Tibial nerve (tissue), 4 donors: ENCODE measurements at regions not wholly inside any gene's neighbourhood (a gene's known extent, or its start where the extent isn't known, plus 50 kb on each side); places are given as distances from the start of the nearest gene placed in this dataset.

Experiments used
- DNase-seq, 2 donors: peaks; one replicate each; pipeline ENCODE4 v3.0.0-alpha.2; 2019; ENCODE audit warnings: low spot score in 2 of 2
- H3K27ac ChIP-seq, 4 donors: fragments of 200-600 bp; sonication (generic) in 3 of 4; one replicate each; pipeline ENCODE4 v1.5.1; 2017 to 2019; ENCODE audit warnings: mild to moderate bottlenecking in 1 of 4
- H3K27me3 ChIP-seq, 2 donors: fragments of 200-600 bp; sonication (generic) in 1 of 2; one replicate each; pipeline versions ENCODE4 v1.5.1 to v1.6.0; 2017 to 2019
- H3K36me3 ChIP-seq, 3 donors: fragments of 200-600 bp; sonication (generic); one replicate each; pipeline ENCODE4 v1.5.1; 2018 to 2019
- H3K4me1 ChIP-seq, 4 donors: fragments of 200-600 bp; sonication (generic) in 3 of 4; one replicate each; pipeline ENCODE4 v1.5.1; 2017 to 2019
- H3K4me3 ChIP-seq, 4 donors: fragments of 200-600 bp; sonication (generic) in 3 of 4; one replicate each; pipeline ENCODE4 v1.5.1; 2017 to 2019; ENCODE audit warnings: mild to moderate bottlenecking in 1 of 4, moderate library complexity in 1 of 4
- H3K9me3 ChIP-seq, 4 donors: fragments of 200-600 bp; sonication (generic) in 3 of 4; one replicate each; pipeline ENCODE4 v1.5.1; 2017 to 2019
- EP300 ChIP-seq, 2 donors: sonication (generic); formaldehyde crosslinking; IDR thresholded peaks; one replicate each; pipeline ENCODE4 v1.6.1; 2017; ENCODE audit warnings: antibody characterized with exemption in 2 of 2, mild to moderate bottlenecking in 1 of 2
- POLR2A ChIP-seq, 2 donors: fragments of 450-650 bp; IDR thresholded peaks; one replicate each; pipeline ENCODE4 v1.6.1; 2017; ENCODE audit warnings: antibody characterized with exemption in 2 of 2, mild to moderate bottlenecking in 2 of 2, moderate library complexity in 2 of 2
- WGBS, 2 donors: methylation state at CpG; one replicate each; pipeline ENCODE4 v1.1.5; 2018; 5-methylcytosine and 5-hydroxymethylcytosine counted together
- TF ChIP-seq, protein P1 (sequence below), 5 experiments: fragments of 200-600 bp in 3 of 5; fragments of 450-650 bp in 2 of 5; sonication (generic) in 3 of 5; IDR thresholded peaks; one replicate each; pipeline ENCODE4 v1.5.1; 2016 to 2019; ENCODE audit warnings: antibody characterized with exemption in 5 of 5, mild to moderate bottlenecking in 3 of 5, moderate library complexity in 2 of 5

DNA sequence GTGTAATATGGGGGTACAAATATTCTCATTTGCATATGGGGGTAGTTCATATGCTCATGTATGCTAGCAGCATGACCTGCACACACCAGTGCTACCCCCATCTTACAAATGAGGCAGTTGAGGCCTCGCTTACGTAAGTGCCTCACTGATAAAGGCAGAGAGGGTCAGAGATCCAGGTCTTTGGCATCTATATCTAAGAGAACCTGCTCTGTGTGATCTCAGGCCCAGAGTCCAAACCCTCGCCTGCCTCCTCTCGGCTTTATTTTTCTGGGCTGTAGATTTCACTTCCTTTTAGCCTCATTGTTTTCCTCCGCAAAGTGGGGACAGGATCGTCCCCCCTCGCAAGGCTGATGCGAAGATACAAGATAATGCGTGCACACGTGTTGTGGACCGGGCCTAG lies 325.2 kb downstream of the MN1 start:
- Histone ChIP-seq H3K4me1 (peaks cover 0 to 20% (median 0%) of the 10 kb centered on the region in 4 donors), H3K9me3 (no peaks in the 10 kb centered on the region), H3K4me3 (no peak overlapping the region), H3K36me3 (no peaks in the 10 kb centered on the region), H3K27ac (no peak overlapping the region), H3K27me3 (no peaks in the 10 kb centered on the region)
- WGBS, 2 donors = 96% methylated on average over 11 of the region's 11 CpGs
- no peak for DNase-seq
- no peak for TF ChIP-seq POLR2A (IDR thresholded peaks at IDR 0.05)
- no peak for TF ChIP-seq EP300 (IDR thresholded peaks at IDR 0.05)
- TF ChIP-seq, protein P1, sequence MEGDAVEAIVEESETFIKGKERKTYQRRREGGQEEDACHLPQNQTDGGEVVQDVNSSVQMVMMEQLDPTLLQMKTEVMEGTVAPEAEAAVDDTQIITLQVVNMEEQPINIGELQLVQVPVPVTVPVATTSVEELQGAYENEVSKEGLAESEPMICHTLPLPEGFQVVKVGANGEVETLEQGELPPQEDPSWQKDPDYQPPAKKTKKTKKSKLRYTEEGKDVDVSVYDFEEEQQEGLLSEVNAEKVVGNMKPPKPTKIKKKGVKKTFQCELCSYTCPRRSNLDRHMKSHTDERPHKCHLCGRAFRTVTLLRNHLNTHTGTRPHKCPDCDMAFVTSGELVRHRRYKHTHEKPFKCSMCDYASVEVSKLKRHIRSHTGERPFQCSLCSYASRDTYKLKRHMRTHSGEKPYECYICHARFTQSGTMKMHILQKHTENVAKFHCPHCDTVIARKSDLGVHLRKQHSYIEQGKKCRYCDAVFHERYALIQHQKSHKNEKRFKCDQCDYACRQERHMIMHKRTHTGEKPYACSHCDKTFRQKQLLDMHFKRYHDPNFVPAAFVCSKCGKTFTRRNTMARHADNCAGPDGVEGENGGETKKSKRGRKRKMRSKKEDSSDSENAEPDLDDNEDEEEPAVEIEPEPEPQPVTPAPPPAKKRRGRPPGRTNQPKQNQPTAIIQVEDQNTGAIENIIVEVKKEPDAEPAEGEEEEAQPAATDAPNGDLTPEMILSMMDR (IDR thresholded peaks at IDR 0.05) = no peak

DNA sequence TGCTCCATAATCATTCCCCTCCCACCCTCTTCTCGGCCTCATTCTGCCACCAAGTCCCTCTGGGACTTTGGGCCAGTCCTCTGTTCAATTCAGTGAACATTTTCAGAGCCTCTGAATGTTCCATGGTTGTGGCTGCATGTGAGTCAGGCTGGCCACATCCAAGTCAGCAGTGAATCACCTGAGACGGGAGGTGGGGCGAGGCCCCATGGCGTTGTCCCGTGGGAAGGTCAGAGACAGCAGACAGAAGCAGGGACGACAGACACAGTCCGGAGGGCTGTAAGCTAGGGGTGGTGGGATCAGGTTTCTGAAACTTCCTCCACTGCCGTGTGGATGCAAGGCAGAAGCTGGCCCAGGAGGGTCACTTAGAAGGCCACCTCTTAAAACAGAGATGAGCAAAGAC lies 324.8 kb downstream of the MN1 start:
- Histone ChIP-seq H3K4me1 (peaks cover 0 to 20% (median 0%) of the 10 kb centered on the region in 4 donors), H3K36me3 (no peaks in the 10 kb centered on the region), H3K27me3 (no peaks in the 10 kb centered on the region), H3K4me3 (no peak overlapping the region), H3K9me3 (no peaks in the 10 kb centered on the region), H3K27ac (no peak overlapping the region)
- TF ChIP-seq POLR2A (IDR thresholded peaks at IDR 0.05) = no peak
- no peak for TF ChIP-seq EP300 (IDR thresholded peaks at IDR 0.05)
- TF ChIP-seq, protein P1 (IDR thresholded peaks at IDR 0.05) = no peak
- WGBS, 2 donors = 88 to 90% methylated on average over 8 of the region's 8 CpGs
- DNase-seq = no peak

- H3K4me1 ChIP-seq = peaks cover 0 to 20% (median 0%) of the 10 kb centered on the region in 4 donors
- TF ChIP-seq POLR2A (IDR thresholded peaks at IDR 0.05) (no peak), EP300 (IDR thresholded peaks at IDR 0.05) (no peak)
- TF ChIP-seq, protein P1 (IDR thresholded peaks at IDR 0.05) = no peak
- WGBS, 2 donors = 93 to 97% methylated on average over 6 to 7 of the region's 7 CpGs
- H3K9me3 ChIP-seq = no peaks in the 10 kb centered on the region
- no peak overlapping the region for H3K27ac ChIP-seq
- H3K4me3 ChIP-seq = no peak overlapping the region
- no peaks in the 10 kb centered on the region for H3K36me3 ChIP-seq
- no peak for DNase-seq
- no peaks in the 10 kb centered on the region for H3K27me3 ChIP-seq
These were observed 324.4 kb downstream of the MN1 start for GRCh38 chr22:27477171-27477570.

DNA sequence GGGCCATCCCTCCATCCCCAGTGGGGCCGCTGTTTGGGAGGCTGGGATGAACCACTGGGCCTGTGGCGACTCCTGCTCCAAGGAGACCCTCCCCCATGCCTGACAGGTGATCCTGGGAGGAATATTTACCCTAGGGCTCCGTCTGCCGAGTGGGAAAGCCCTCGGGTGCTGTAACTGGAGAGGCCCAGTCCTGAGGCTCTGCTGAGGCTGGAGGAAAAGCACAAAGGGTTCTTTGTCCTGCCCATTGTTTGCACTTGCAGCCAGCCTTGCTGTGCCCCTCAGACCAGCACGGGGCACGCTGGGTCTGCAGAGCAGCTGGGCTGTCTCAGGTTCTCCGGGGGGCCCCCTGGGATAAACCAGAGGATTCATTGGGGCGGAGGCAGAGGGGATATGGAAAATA lies 321.1 kb downstream of the MN1 start:
- 38 to 53% methylated on average over 9 of the region's 9 CpGs for WGBS, 2 donors
- TF ChIP-seq, protein P1 (IDR thresholded peaks at IDR 0.05) = no peak
- TF ChIP-seq POLR2A (IDR thresholded peaks at IDR 0.05) (no peak), EP300 (IDR thresholded peaks at IDR 0.05) (no peak)
- no peak for DNase-seq

DNA sequence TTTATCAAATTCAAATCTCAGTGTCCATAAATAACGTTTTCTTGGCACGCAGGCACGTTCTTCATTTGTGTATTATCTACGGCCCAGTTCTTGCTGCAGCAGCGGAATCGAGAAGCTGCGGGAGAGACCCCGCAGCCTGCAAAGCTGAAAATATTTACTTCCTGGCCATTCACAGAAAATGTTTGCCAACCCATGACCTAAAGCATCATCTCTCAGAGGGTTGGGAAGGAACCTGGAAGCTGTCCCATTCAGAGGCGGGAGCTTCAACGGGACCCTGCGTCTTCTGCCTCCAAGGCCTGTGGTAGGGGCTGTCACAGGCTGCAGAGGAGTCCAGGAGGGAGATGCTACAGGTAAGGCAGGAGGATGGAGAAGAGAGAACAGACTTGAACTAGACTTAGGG lies 319.2 kb downstream of the MN1 start:
- Histone ChIP-seq H3K4me1 (peaks cover 0 to 11% (median 0%) of the 10 kb centered on the region in 4 donors), H3K36me3 (no peaks in the 10 kb centered on the region), H3K27me3 (no peaks in the 10 kb centered on the region), H3K9me3 (no peaks in the 10 kb centered on the region), H3K4me3 (no peak overlapping the region), H3K27ac (no peak overlapping the region)
- TF ChIP-seq EP300 (IDR thresholded peaks at IDR 0.05) (no peak), POLR2A (IDR thresholded peaks at IDR 0.05) (no peak)
- TF ChIP-seq, protein P1 (IDR thresholded peaks at IDR 0.05) = no peak
- 39 to 55% methylated on average over 11 of the region's 11 CpGs for WGBS, 2 donors
- no peak for DNase-seq

More for the DNA sequence above, 321.1 kb downstream of the MN1 start:
- peaks cover 0 to 12% (median 0%) of the 10 kb centered on the region in 4 donors for H3K4me1 ChIP-seq
- no peaks in the 10 kb centered on the region for H3K9me3 ChIP-seq
- no peak overlapping the region for H3K27ac ChIP-seq
- H3K27me3 ChIP-seq = no peaks in the 10 kb centered on the region
- no peak overlapping the region for H3K4me3 ChIP-seq
- H3K36me3 ChIP-seq = no peaks in the 10 kb centered on the region
